ENCODE measurements at regions not wholly inside any gene's neighbourhood (a gene's known extent, or its start where the extent isn't known, plus 50 kb on each side); places are given as distances from the start of the nearest gene placed in this dataset.

- TF ChIP-seq, protein P1, sequence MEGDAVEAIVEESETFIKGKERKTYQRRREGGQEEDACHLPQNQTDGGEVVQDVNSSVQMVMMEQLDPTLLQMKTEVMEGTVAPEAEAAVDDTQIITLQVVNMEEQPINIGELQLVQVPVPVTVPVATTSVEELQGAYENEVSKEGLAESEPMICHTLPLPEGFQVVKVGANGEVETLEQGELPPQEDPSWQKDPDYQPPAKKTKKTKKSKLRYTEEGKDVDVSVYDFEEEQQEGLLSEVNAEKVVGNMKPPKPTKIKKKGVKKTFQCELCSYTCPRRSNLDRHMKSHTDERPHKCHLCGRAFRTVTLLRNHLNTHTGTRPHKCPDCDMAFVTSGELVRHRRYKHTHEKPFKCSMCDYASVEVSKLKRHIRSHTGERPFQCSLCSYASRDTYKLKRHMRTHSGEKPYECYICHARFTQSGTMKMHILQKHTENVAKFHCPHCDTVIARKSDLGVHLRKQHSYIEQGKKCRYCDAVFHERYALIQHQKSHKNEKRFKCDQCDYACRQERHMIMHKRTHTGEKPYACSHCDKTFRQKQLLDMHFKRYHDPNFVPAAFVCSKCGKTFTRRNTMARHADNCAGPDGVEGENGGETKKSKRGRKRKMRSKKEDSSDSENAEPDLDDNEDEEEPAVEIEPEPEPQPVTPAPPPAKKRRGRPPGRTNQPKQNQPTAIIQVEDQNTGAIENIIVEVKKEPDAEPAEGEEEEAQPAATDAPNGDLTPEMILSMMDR (IDR thresholded peaks at IDR 0.05; ENCODE audit: unreplicated experiment): no peak
- intact Hi-C loops (cut with micrococcal nuclease; ENCODE audit: unreplicated experiment): no loop called here
- Mint-ChIP-seq H3K9me3 (ENCODE audit: low read depth, unreplicated experiment) (no peaks in the 10 kb centered on the region), H3K27ac (ENCODE audit: unreplicated experiment) (no peak overlapping the region), H3K36me3 (ENCODE audit: insufficient read depth, unreplicated experiment) (no peaks in the 10 kb centered on the region), H3K4me3 (ENCODE audit: low read depth, unreplicated experiment) (no peak overlapping the region), H3K27me3 (ENCODE audit: unreplicated experiment) (no peaks in the 10 kb centered on the region), H3K4me1 (ENCODE audit: low read depth, unreplicated experiment) (no peaks in the 10 kb centered on the region)
- CTCF ChIA-PET: no interaction called here
- BruUV-seq (replicated peaks): no TSS peak
- DNase-seq: no peak
Measured at GRCh38 chr21:28794371-28794851, 198.3 kb downstream of the LTN1 start.

- TF ChIP-seq, protein P1 (IDR thresholded peaks at IDR 0.05; ENCODE audit: unreplicated experiment): no peak
- no TSS peak for BruUV-seq (replicated peaks)
- DNase-seq: no peak
- CTCF ChIA-PET: no interaction called here
- no peak overlapping the region for H3K4me3 Mint-ChIP-seq (ENCODE audit: low read depth, unreplicated experiment)
- no peak overlapping the region for H3K27ac Mint-ChIP-seq (ENCODE audit: unreplicated experiment)
- no peaks in the 10 kb centered on the region for H3K9me3 Mint-ChIP-seq (ENCODE audit: low read depth, unreplicated experiment)
- H3K4me1 Mint-ChIP-seq (ENCODE audit: low read depth, unreplicated experiment): no peaks in the 10 kb centered on the region
- intact Hi-C loops (cut with micrococcal nuclease; ENCODE audit: unreplicated experiment): no loop called here
- no peaks in the 10 kb centered on the region for H3K36me3 Mint-ChIP-seq (ENCODE audit: insufficient read depth, unreplicated experiment)
- no peaks in the 10 kb centered on the region for H3K27me3 Mint-ChIP-seq (ENCODE audit: unreplicated experiment)
Measured at GRCh38 chr21:28793043-28793442, 199.6 kb downstream of the LTN1 start.

- intact Hi-C loops (cut with micrococcal nuclease; ENCODE audit: unreplicated experiment): no loop called here
- TF ChIP-seq, protein P1 (IDR thresholded peaks at IDR 0.05; ENCODE audit: unreplicated experiment): no peak
- no peaks in the 10 kb centered on the region for H3K4me1 Mint-ChIP-seq (ENCODE audit: low read depth, unreplicated experiment)
- no peak for DNase-seq
- H3K36me3 Mint-ChIP-seq (ENCODE audit: insufficient read depth, unreplicated experiment): no peaks in the 10 kb centered on the region
- no peak overlapping the region for H3K4me3 Mint-ChIP-seq (ENCODE audit: low read depth, unreplicated experiment)
- no peaks in the 10 kb centered on the region for H3K27me3 Mint-ChIP-seq (ENCODE audit: unreplicated experiment)
- BruUV-seq (replicated peaks): no TSS peak
- no peaks in the 10 kb centered on the region for H3K9me3 Mint-ChIP-seq (ENCODE audit: low read depth, unreplicated experiment)
- CTCF ChIA-PET: no interaction called here
- no peak overlapping the region for H3K27ac Mint-ChIP-seq (ENCODE audit: unreplicated experiment)
Measured at GRCh38 chr21:28791595-28792282, 200.9 kb downstream of the LTN1 start.

DNA sequence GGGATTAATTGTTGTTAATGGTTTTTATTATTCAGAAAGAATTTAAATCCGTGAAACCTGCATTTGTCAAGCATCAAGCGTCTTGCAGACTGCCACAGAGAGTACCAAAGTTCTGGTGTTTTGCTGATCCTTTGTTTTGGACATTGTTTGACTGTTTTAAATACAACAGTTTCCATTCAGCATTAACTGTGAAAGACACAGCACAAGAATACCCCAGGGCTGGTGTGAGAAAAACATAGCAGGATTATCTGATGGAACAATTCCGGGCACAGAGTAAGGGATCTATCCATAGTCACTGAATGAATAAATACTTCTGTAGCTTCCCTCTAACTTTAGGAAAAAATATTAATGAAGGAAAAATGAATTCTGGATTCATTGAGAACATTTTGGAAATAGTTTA is 202.3 kb downstream of the LTN1 start:
- no TSS peak for BruUV-seq (replicated peaks)
- H3K4me1 Mint-ChIP-seq (ENCODE audit: low read depth, unreplicated experiment): no peaks in the 10 kb centered on the region
- H3K9me3 Mint-ChIP-seq (ENCODE audit: low read depth, unreplicated experiment): no peaks in the 10 kb centered on the region
- no peaks in the 10 kb centered on the region for H3K36me3 Mint-ChIP-seq (ENCODE audit: insufficient read depth, unreplicated experiment)
- no peaks in the 10 kb centered on the region for H3K27me3 Mint-ChIP-seq (ENCODE audit: unreplicated experiment)
- intact Hi-C loops (cut with micrococcal nuclease; ENCODE audit: unreplicated experiment): no loop called here
- H3K4me3 Mint-ChIP-seq (ENCODE audit: low read depth, unreplicated experiment): no peak overlapping the region
- DNase-seq: no peak
- CTCF ChIA-PET: no interaction called here
- H3K27ac Mint-ChIP-seq (ENCODE audit: unreplicated experiment): no peak overlapping the region
- TF ChIP-seq, protein P1 (IDR thresholded peaks at IDR 0.05; ENCODE audit: unreplicated experiment): no peak
